ENCODE measurements at regions not wholly inside any gene's neighbourhood (a gene's known extent, or its start where the extent isn't known, plus 50 kb on each side); places are given as distances from the start of the nearest gene placed in this dataset.
A peak's percentile ranks its signal among the peaks of the same experiment; 100 is the strongest.

GRCh38 chr2:8277921-8278571, 403.8 kb upstream of the ID2 start:
- peak; percentile 30 for DNase-seq

GRCh38 chr2:8278709-8279354, 403.0 kb upstream of the ID2 start:
- DNase-seq, result no peak

GRCh38 chr2:8279506-8279905, 402.4 kb upstream of the ID2 start:
- no peak for DNase-seq

- no peak for DNase-seq
Observed at GRCh38 chr2:8281234-8281633, 400.6 kb upstream of the ID2 start.

- no peak for DNase-seq
Observed at GRCh38 chr2:8281950-8282857, 399.7 kb upstream of the ID2 start.

- DNase-seq, result no peak
Observed at GRCh38 chr2:8282858-8283252, 399.0 kb upstream of the ID2 start.

GRCh38 chr2:8285081-8285480, 396.8 kb upstream of the ID2 start:
- DNase-seq, result no peak

- DNase-seq, result no peak
Observed at GRCh38 chr2:8285898-8286297, 396.0 kb upstream of the ID2 start.

GRCh38 chr2:8288206-8288605, 393.6 kb upstream of the ID2 start:
- DNase-seq, result no peak

- no peak for DNase-seq
Observed at GRCh38 chr2:8289111-8289510, 392.7 kb upstream of the ID2 start.

GRCh38 chr2:8290771-8291352, 391.0 kb upstream of the ID2 start:
- no peak for DNase-seq

GRCh38 chr2:8296306-8296705, 385.6 kb upstream of the ID2 start:
- DNase-seq, result no peak

- no peak for DNase-seq
Observed at GRCh38 chr2:8297376-8298231, 384.3 kb upstream of the ID2 start.

- DNase-seq, result no peak
Observed at GRCh38 chr2:8298783-8299182, 383.1 kb upstream of the ID2 start.

- no peak for DNase-seq
Observed at GRCh38 chr2:8300216-8300615, 381.6 kb upstream of the ID2 start.

- DNase-seq, result no peak
Observed at GRCh38 chr2:8300905-8301304, 381.0 kb upstream of the ID2 start.

GRCh38 chr2:8303322-8303832, 378.5 kb upstream of the ID2 start:
- no peak for DNase-seq

GRCh38 chr2:8304821-8305766, 376.8 kb upstream of the ID2 start:
- no peak for DNase-seq

GRCh38 chr2:8306530-8307351, 375.1 kb upstream of the ID2 start:
- no peak for DNase-seq

GRCh38 chr2:8307606-8308180, 374.2 kb upstream of the ID2 start:
- DNase-seq, result no peak
